Caco-2 (cell line): ENCODE measurements at regions not wholly inside any gene's neighbourhood (a gene's known extent, or its start where the extent isn't known, plus 50 kb on each side); places are given as distances from the start of the nearest gene placed in this dataset.

ENCODE experiments used
- BruUV-seq: library from RNA; stranded (reverse); fragments of 400-500 nt; replicated peaks from 2 replicates; lab custom pipeline; 2021; lab: Mats Ljungman, UMichigan
- CTCF ChIA-PET: fragments of 300-600 bp; sonication (Branson Sonifier 250); formaldehyde crosslinking; loops from one replicate; lab custom pipeline; 2022; ENCODE audit warnings: antibody characterized with exemption; lab: Charles Lee
- POLR2A ChIA-PET: fragments of 300-600 bp; sonication (Branson Sonifier 250); formaldehyde crosslinking; loops from one replicate; lab custom pipeline; 2022; ENCODE audit warnings: antibody characterized with exemption; lab: Charles Lee
- DNase-seq, 2 experiments: peaks; one replicate each; pipeline versions ENCODE4 v3.0.0 to v3.0.0-alpha.2; 2020 to 2022
- H3K27me3 ChIP-seq: replicated peaks from 2 replicates; pipeline ENCODE4 v1.6.0; 2011; ENCODE audit warnings: low read length; ENCODE audit not compliant: control insufficient read depth, insufficient read depth
- H3K36me3 ChIP-seq: 2 replicates; pipeline ENCODE4 v1.5.1; 2011; ENCODE audit warnings: low read length; ENCODE audit not compliant: control insufficient read depth, insufficient read depth
- H3K4me1 ChIP-seq: fragments of 250-450 bp; sonication (Bioruptor Pico); 2 replicates; pipeline ENCODE4 v1.5.1; 2020; ENCODE audit warnings: mild to moderate bottlenecking
- H3K4me3 ChIP-seq: 2 replicates; pipeline ENCODE4 v1.5.1; 2011; ENCODE audit warnings: low read depth, mild to moderate bottlenecking, control low read depth, low read length
- H3K9me3 ChIP-seq: fragments of 250-450 bp; sonication (Bioruptor Pico); 2 replicates; pipeline ENCODE4 v1.5.1; 2020; ENCODE audit warnings: mild to moderate bottlenecking, moderate library complexity
- H3K27ac Mint-ChIP-seq: one replicate; pipeline ENCODE4 v1.8.0; 2022; ENCODE audit warnings: mixed read lengths; ENCODE audit not compliant: unreplicated experiment
- H3K27me3 Mint-ChIP-seq: one replicate; pipeline ENCODE4 v1.8.0; 2022; ENCODE audit warnings: mixed read lengths; ENCODE audit not compliant: insufficient read depth, unreplicated experiment
- H3K36me3 Mint-ChIP-seq: one replicate; pipeline ENCODE4 v1.8.0; 2022; ENCODE audit warnings: mild to moderate bottlenecking, mixed read lengths; ENCODE audit not compliant: insufficient read depth, unreplicated experiment
- H3K4me1 Mint-ChIP-seq: one replicate; pipeline ENCODE4 v1.8.0; 2022; ENCODE audit warnings: low read depth, mixed read lengths; ENCODE audit not compliant: unreplicated experiment
- H3K4me3 Mint-ChIP-seq: one replicate; pipeline ENCODE4 v1.8.0; 2022; ENCODE audit warnings: mild to moderate bottlenecking, moderate library complexity, mixed read lengths; ENCODE audit not compliant: unreplicated experiment
- H3K9me3 Mint-ChIP-seq: one replicate; pipeline ENCODE4 v1.8.0; 2022; ENCODE audit warnings: mixed read lengths; ENCODE audit not compliant: unreplicated experiment
- CTCF ChIP-seq, 2 experiments: fragments of 200-600 bp in 1 of 2; IDR thresholded peaks; 1 replicate in 1 of 2; 2 replicates in 1 of 2; pipeline versions ENCODE4 v1.5.1 to v1.8.0; 2011 to 2022; ENCODE audit warnings: antibody characterized with exemption in 1 of 2, control low read depth in 1 of 2, inconsistent platforms in 1 of 2, low read depth in 1 of 2, low read length in 1 of 2, mild to moderate bottlenecking in 1 of 2, moderate library complexity in 1 of 2; ENCODE audit not compliant: insufficient read depth in 1 of 2, severe bottlenecking in 1 of 2, unreplicated experiment in 1 of 2
- intact Hi-C: fragments of 100-400 bp; cut with micrococcal nuclease; formaldehyde crosslinking; loops from one replicate; pipeline ENCODE4 v1.10.0; 2022; ENCODE audit not compliant: unreplicated experiment

- TF ChIP-seq CTCF (IDR thresholded peaks at IDR 0.05; ENCODE audit: insufficient read depth in 1 of 2, low read depth in 1 of 2, low read length in 1 of 2, severe bottlenecking in 1 of 2, unreplicated experiment in 1 of 2), result no peak
- Mint-ChIP-seq H3K36me3 (no peaks in the 10 kb centered on the region), H3K4me1 (no peaks in the 10 kb centered on the region), H3K4me3 (no peak overlapping the region), H3K9me3 (no peaks in the 10 kb centered on the region), H3K27ac (no peak overlapping the region), H3K27me3 (peaks cover 7% of the 10 kb centered on the region)
- ChIA-PET CTCF (no interaction called here), POLR2A (no interaction called here)
- no peaks in the 10 kb centered on the region for H3K4me1 ChIP-seq
- H3K4me3 ChIP-seq, result no peak overlapping the region
- H3K9me3 ChIP-seq, result no peaks in the 10 kb centered on the region
- intact Hi-C loops, result no loop called here
- no peaks in the 10 kb centered on the region for H3K27me3 ChIP-seq
- no TSS peak for BruUV-seq
- no peaks in the 10 kb centered on the region for H3K36me3 ChIP-seq
- no peak for DNase-seq
These were observed 88.3 kb upstream of the UBE2E3 start for GRCh38 chr2:180892091-180892490.

GRCh38 chr2:180891360-180891759 lies 89.0 kb upstream of the UBE2E3 start:
- no peaks in the 10 kb centered on the region for H3K4me1 ChIP-seq
- no peaks in the 10 kb centered on the region for H3K27me3 ChIP-seq
- no peak for TF ChIP-seq CTCF (IDR thresholded peaks at IDR 0.05; ENCODE audit: insufficient read depth in 1 of 2, low read depth in 1 of 2, low read length in 1 of 2, severe bottlenecking in 1 of 2, unreplicated experiment in 1 of 2)
- no peaks in the 10 kb centered on the region for H3K36me3 ChIP-seq
- Mint-ChIP-seq H3K36me3 (no peaks in the 10 kb centered on the region), H3K4me3 (no peak overlapping the region), H3K4me1 (no peaks in the 10 kb centered on the region), H3K27ac (no peak overlapping the region), H3K27me3 (peaks cover 2% of the 10 kb centered on the region), H3K9me3 (no peaks in the 10 kb centered on the region)
- intact Hi-C loops, result no loop called here
- ChIA-PET POLR2A (no interaction called here), CTCF (no interaction called here)
- BruUV-seq, result no TSS peak
- no peaks in the 10 kb centered on the region for H3K9me3 ChIP-seq
- no peak overlapping the region for H3K4me3 ChIP-seq
- no peak for DNase-seq

GRCh38 chr2:180890781-180891180 lies 89.6 kb upstream of the UBE2E3 start:
- POLR2A ChIA-PET, result no interaction called here
- Mint-ChIP-seq H3K9me3 (no peaks in the 10 kb centered on the region), H3K36me3 (no peaks in the 10 kb centered on the region), H3K27ac (no peak overlapping the region), H3K4me3 (no peak overlapping the region), H3K4me1 (no peaks in the 10 kb centered on the region), H3K27me3 (peaks cover 4% of the 10 kb centered on the region)
- Histone ChIP-seq H3K27me3 (no peaks in the 10 kb centered on the region), H3K4me1 (no peaks in the 10 kb centered on the region), H3K4me3 (no peak overlapping the region), H3K36me3 (no peaks in the 10 kb centered on the region), H3K9me3 (no peaks in the 10 kb centered on the region)
- intact Hi-C loops, result no loop called here
- CTCF ChIA-PET, result no interaction called here
- DNase-seq, result no peak
- no TSS peak for BruUV-seq
- TF ChIP-seq CTCF (IDR thresholded peaks at IDR 0.05; ENCODE audit: insufficient read depth in 1 of 2, low read depth in 1 of 2, low read length in 1 of 2, severe bottlenecking in 1 of 2, unreplicated experiment in 1 of 2), result no peak
